MM.1S (cell line): ENCODE measurements at regions not wholly inside any gene's neighbourhood (a gene's known extent, or its start where the extent isn't known, plus 50 kb on each side); places are given as distances from the start of the nearest gene placed in this dataset.

Experiments used
- DNase-seq: peaks from one replicate; pipeline ENCODE4 v3.0.0-alpha.2; 2015
- H2AFZ ChIP-seq: fragments of 300-600 bp; sonication (generic); 2 replicates; pipeline ENCODE4 v1.6.0; 2016; ENCODE audit warnings: antibody characterized with exemption, low read length
- H3F3A ChIP-seq: fragments of 300-600 bp; sonication (generic); 2 replicates; pipeline ENCODE4 v1.6.1; 2016; ENCODE audit warnings: mild to moderate bottlenecking, antibody characterized with exemption, low read length, moderate library complexity, mixed read lengths; ENCODE audit not compliant: insufficient read depth
- H3K27ac ChIP-seq: fragments of 300-600 bp; sonication (generic); 2 replicates; pipeline ENCODE4 v1.5.1; 2016; ENCODE audit warnings: mild to moderate bottlenecking, low read length
- H3K27me3 ChIP-seq: fragments of 300-600 bp; sonication (generic); replicated peaks from 2 replicates; pipeline ENCODE4 v1.6.0; 2016; ENCODE audit warnings: low read length; ENCODE audit not compliant: insufficient read depth
- H3K36me3 ChIP-seq: fragments of 300-600 bp; sonication (generic); replicated peaks from 2 replicates; pipeline ENCODE4 v1.6.1; 2016; ENCODE audit warnings: mild to moderate bottlenecking, low read length, mixed read lengths; ENCODE audit not compliant: insufficient read depth
- H3K4me1 ChIP-seq: fragments of 300-600 bp; sonication (generic); 2 replicates; pipeline ENCODE4 v1.6.1; 2016; ENCODE audit warnings: low read length, mixed read lengths
- H3K4me2 ChIP-seq: fragments of 300-600 bp; sonication (generic); 2 replicates; pipeline ENCODE4 v1.6.0; 2016; ENCODE audit warnings: low read depth, low read length
- H3K4me3 ChIP-seq: fragments of 300-600 bp; sonication (generic); 2 replicates; pipeline ENCODE4 v1.5.1; 2016; ENCODE audit warnings: low read length, mixed read lengths
- H3K79me2 ChIP-seq: fragments of 300-600 bp; sonication (generic); 2 replicates; pipeline ENCODE4 v1.6.1; 2016; ENCODE audit warnings: mixed run types, low read length, mixed read lengths
- H3K9ac ChIP-seq: fragments of 300-600 bp; sonication (generic); 2 replicates; pipeline ENCODE4 v1.6.1; 2016; ENCODE audit warnings: low read length, mixed read lengths
- H3K9me2 ChIP-seq: fragments of 300-600 bp; sonication (generic); replicated peaks from 2 replicates; pipeline ENCODE4 v1.6.1; 2016; ENCODE audit warnings: mild to moderate bottlenecking, low read length, mixed read lengths; ENCODE audit not compliant: insufficient read depth
- H3K9me3 ChIP-seq: fragments of 300-600 bp; sonication (generic); replicated peaks from 2 replicates; pipeline ENCODE4 v1.6.1; 2016; ENCODE audit warnings: mild to moderate bottlenecking, low read length, mixed read lengths; ENCODE audit not compliant: insufficient read depth
- H4K20me1 ChIP-seq: fragments of 300-600 bp; sonication (generic); 2 replicates; pipeline ENCODE4 v1.6.1; 2016; ENCODE audit warnings: mild to moderate bottlenecking, low read length, moderate library complexity, mixed read lengths; ENCODE audit not compliant: insufficient read depth
- CTCF ChIP-seq: fragments of 300-600 bp; sonication (generic); IDR thresholded peaks from 2 replicates; pipeline ENCODE4 v1.5.1; 2016; ENCODE audit warnings: antibody characterized with exemption, low read length, mixed read lengths
- EZH2 ChIP-seq: fragments of 300-600 bp; sonication (generic); optimal IDR thresholded peaks from 2 replicates; pipeline ENCODE3; 2017; ENCODE audit warnings: low read depth, mild to moderate bottlenecking, antibody characterized with exemption, low read length, mixed read lengths
- EZH2phosphoT487 ChIP-seq: fragments of 300-600 bp; sonication (generic); IDR thresholded peaks from 2 replicates; pipeline ENCODE4 v1.6.1; 2018; ENCODE audit warnings: antibody characterized with exemption, low read length

GRCh38 chr5:145247745-145248040 lies 587.4 kb downstream of the PRELID2 start:
- TF ChIP-seq EZH2 (no peak), EZH2phosphoT487 (no peak), CTCF (no peak)
- H2AFZ ChIP-seq = no peak overlapping the region
- no peaks in the 10 kb centered on the region for H3K36me3 ChIP-seq
- H3K79me2 ChIP-seq = no peaks in the 10 kb centered on the region
- no peaks in the 10 kb centered on the region for H3K27me3 ChIP-seq
- H4K20me1 ChIP-seq = no peaks in the 10 kb centered on the region
- H3K27ac ChIP-seq = no peak overlapping the region
- no peak overlapping the region for H3K9ac ChIP-seq
- H3F3A ChIP-seq = no peaks in the 10 kb centered on the region
- H3K4me2 ChIP-seq = no peak overlapping the region
- no peaks in the 10 kb centered on the region for H3K4me1 ChIP-seq
- no peaks in the 10 kb centered on the region for H3K9me2 ChIP-seq
- H3K9me3 ChIP-seq = no peaks in the 10 kb centered on the region
- no peak overlapping the region for H3K4me3 ChIP-seq
- no peak for DNase-seq

GRCh38 chr5:145246961-145247744 lies 588.0 kb downstream of the PRELID2 start:
- Histone ChIP-seq H2AFZ (no peak overlapping the region), H3K4me3 (no peak overlapping the region), H3K4me1 (no peaks in the 10 kb centered on the region), H3K9me2 (no peaks in the 10 kb centered on the region), H3K9me3 (no peaks in the 10 kb centered on the region), H3K27ac (no peak overlapping the region), H3K27me3 (no peaks in the 10 kb centered on the region), H3K36me3 (no peaks in the 10 kb centered on the region), H3K9ac (no peak overlapping the region), H4K20me1 (no peaks in the 10 kb centered on the region), H3K4me2 (no peak overlapping the region), H3F3A (no peaks in the 10 kb centered on the region), H3K79me2 (no peaks in the 10 kb centered on the region)
- DNase-seq = no peak
- no peak for TF ChIP-seq EZH2
- no peak for TF ChIP-seq CTCF
- TF ChIP-seq EZH2phosphoT487 = no peak

GRCh38 chr5:145246379-145246778 lies 588.8 kb downstream of the PRELID2 start:
- no peak overlapping the region for H3K4me2 ChIP-seq
- H2AFZ ChIP-seq = no peak overlapping the region
- TF ChIP-seq CTCF = no peak
- TF ChIP-seq EZH2phosphoT487 = no peak
- TF ChIP-seq EZH2 = no peak

More at GRCh38 chr5:145246379-145246778, 588.8 kb downstream of the PRELID2 start:
- H3K9me3 ChIP-seq = no peaks in the 10 kb centered on the region
- H3K4me3 ChIP-seq = no peak overlapping the region
- H3K27ac ChIP-seq = no peak overlapping the region
- H3F3A ChIP-seq = no peaks in the 10 kb centered on the region
- H3K4me1 ChIP-seq = no peaks in the 10 kb centered on the region
- no peaks in the 10 kb centered on the region for H3K79me2 ChIP-seq
- no peak for DNase-seq
- no peaks in the 10 kb centered on the region for H3K36me3 ChIP-seq
- no peak overlapping the region for H3K9ac ChIP-seq
- no peaks in the 10 kb centered on the region for H3K9me2 ChIP-seq
- H4K20me1 ChIP-seq = no peaks in the 10 kb centered on the region
- no peaks in the 10 kb centered on the region for H3K27me3 ChIP-seq
